ENCODE measurements at regions not wholly inside any gene's neighbourhood (a gene's known extent, or its start where the extent isn't known, plus 50 kb on each side); places are given as distances from the start of the nearest gene placed in this dataset.

- DNase-seq (no peak), ATAC-seq (replicated peaks in 1 of 2) (no peak)
- peaks cover 2% of the 10 kb centered on the region in 2 donors for H3K36me3 Mint-ChIP-seq (ENCODE audit: insufficient read depth in 2 of 2)
- no peak overlapping the region for H3K4me3 Mint-ChIP-seq
- no peaks in the 10 kb centered on the region for H3K27me3 Mint-ChIP-seq (ENCODE audit: low read depth)
- H3K27ac Mint-ChIP-seq = no peak overlapping the region
- no peaks in the 10 kb centered on the region for H3K4me1 Mint-ChIP-seq (ENCODE audit: low read depth)
- H3K9me3 Mint-ChIP-seq = peaks cover 2% of the 10 kb centered on the region in 2 donors
These were observed 53.3 kb upstream of the TCF7L2 start for GRCh38 chr10:112896722-112897121.

- Mint-ChIP-seq H3K27me3 (ENCODE audit: low read depth) (peaks cover 10% of the 10 kb centered on the region), H3K27ac (no peak overlapping the region), H3K4me3 (no peak overlapping the region), H3K4me1 (ENCODE audit: low read depth) (no peaks in the 10 kb centered on the region), H3K9me3 (no peaks in the 10 kb centered on the region), H3K36me3 (ENCODE audit: insufficient read depth in 2 of 2) (peaks cover 0 to 2% of the 10 kb centered on the region in 2 donors)
- ATAC-seq (replicated peaks in 1 of 2) (no peak), DNase-seq (no peak)
These were observed 51.3 kb upstream of the TCF7L2 start for GRCh38 chr10:112898540-112899390.

- Mint-ChIP-seq H3K27me3 (ENCODE audit: low read depth) (peaks cover 10% of the 10 kb centered on the region), H3K4me3 (no peak overlapping the region), H3K27ac (no peak overlapping the region), H3K4me1 (ENCODE audit: low read depth) (no peaks in the 10 kb centered on the region), H3K36me3 (ENCODE audit: insufficient read depth in 2 of 2) (no peaks in the 10 kb centered on the region), H3K9me3 (no peaks in the 10 kb centered on the region)
- DNase-seq (no peak), ATAC-seq (replicated peaks in 1 of 2) (no peak)
These were observed 50.5 kb upstream of the TCF7L2 start for GRCh38 chr10:112899391-112900065.

All from activated T-cell treated with anti-CD3 and anti-CD28 coated beads, Interleukin-2, amount 50 U/mL, for 72 hours (primary cell).